ENCODE measurements at regions not wholly inside any gene's neighbourhood (a gene's known extent, or its start where the extent isn't known, plus 50 kb on each side); places are given as distances from the start of the nearest gene placed in this dataset.

- TF ChIP-seq, protein P1, sequence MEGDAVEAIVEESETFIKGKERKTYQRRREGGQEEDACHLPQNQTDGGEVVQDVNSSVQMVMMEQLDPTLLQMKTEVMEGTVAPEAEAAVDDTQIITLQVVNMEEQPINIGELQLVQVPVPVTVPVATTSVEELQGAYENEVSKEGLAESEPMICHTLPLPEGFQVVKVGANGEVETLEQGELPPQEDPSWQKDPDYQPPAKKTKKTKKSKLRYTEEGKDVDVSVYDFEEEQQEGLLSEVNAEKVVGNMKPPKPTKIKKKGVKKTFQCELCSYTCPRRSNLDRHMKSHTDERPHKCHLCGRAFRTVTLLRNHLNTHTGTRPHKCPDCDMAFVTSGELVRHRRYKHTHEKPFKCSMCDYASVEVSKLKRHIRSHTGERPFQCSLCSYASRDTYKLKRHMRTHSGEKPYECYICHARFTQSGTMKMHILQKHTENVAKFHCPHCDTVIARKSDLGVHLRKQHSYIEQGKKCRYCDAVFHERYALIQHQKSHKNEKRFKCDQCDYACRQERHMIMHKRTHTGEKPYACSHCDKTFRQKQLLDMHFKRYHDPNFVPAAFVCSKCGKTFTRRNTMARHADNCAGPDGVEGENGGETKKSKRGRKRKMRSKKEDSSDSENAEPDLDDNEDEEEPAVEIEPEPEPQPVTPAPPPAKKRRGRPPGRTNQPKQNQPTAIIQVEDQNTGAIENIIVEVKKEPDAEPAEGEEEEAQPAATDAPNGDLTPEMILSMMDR (IDR thresholded peaks at IDR 0.05; ENCODE audit: low read length), result no peak
- TF ChIP-seq EZH2 (IDR thresholded peaks at IDR 0.05; ENCODE audit: borderline replicate concordance, low read length), result no peak
Measured at GRCh38 chr2:215848146-215848545, 165.2 kb downstream of the MREG start.
